SK-N-SH (cell line): ENCODE measurements at regions not wholly inside any gene's neighbourhood (a gene's known extent, or its start where the extent isn't known, plus 50 kb on each side); places are given as distances from the start of the nearest gene placed in this dataset.

Experiments
- CTCF ChIA-PET: fragments of 300-600, 350-600 bp; formaldehyde crosslinking; extraction: SDS; loops from one replicate; lab custom pipeline; 2021; lab: Yijun Ruan, JAX
- POLR2A ChIA-PET: fragments of 350-600 bp; sonication (Branson Sonifier 250); formaldehyde crosslinking; extraction: SDS; loops from one replicate; lab custom pipeline; 2020; ENCODE audit warnings: antibody characterized with exemption, inconsistent platforms; lab: Yijun Ruan, JAX
- DNase-seq: peaks from one replicate; pipeline ENCODE4 v3.0.0; 2012
- H2AFZ ChIP-seq: fragments of 200-600 bp; sonication (generic); 2 replicates; pipeline ENCODE4 v1.8.1; 2016; ENCODE audit warnings: antibody characterized with exemption, mild to moderate bottlenecking, low read depth
- H3F3A ChIP-seq: fragments of 200-600 bp; sonication (generic); replicated peaks from 2 replicates; pipeline ENCODE3; 2016; ENCODE audit warnings: antibody characterized with exemption, mild to moderate bottlenecking; ENCODE audit not compliant: insufficient read depth
- H3K27ac ChIP-seq, 2 experiments: fragments of 200-500 bp in 1 of 2; fragments of 200-600 bp in 1 of 2; sonication (Bioruptor generic) in 1 of 2; sonication (generic), shearing (Covaris generic) in 1 of 2; 2 replicates each; pipeline versions ENCODE4 v1.5.1 to v1.6.1; 2014 to 2016; ENCODE audit warnings: low read depth in 2 of 2, inconsistent platforms in 1 of 2, low read length in 1 of 2, mild to moderate bottlenecking in 1 of 2, mixed read lengths in 1 of 2
- H3K27me3 ChIP-seq: fragments of 200-600 bp; sonication (generic), shearing (Covaris generic); 2 replicates; pipeline ENCODE4 v1.6.1; 2016; ENCODE audit warnings: mixed run types; ENCODE audit not compliant: insufficient read depth
- H3K36me3 ChIP-seq, 2 experiments: fragments of 200-500 bp in 1 of 2; fragments of 200-600 bp in 1 of 2; sonication (Bioruptor generic) in 1 of 2; sonication (generic) in 1 of 2; replicated peaks in 1 of 2; 2 replicates each; pipeline versions ENCODE3 to v1.5.1; 2014 to 2016; ENCODE audit warnings: low read length in 1 of 2, mild to moderate bottlenecking in 1 of 2; ENCODE audit not compliant: insufficient read depth in 2 of 2, control insufficient read depth in 1 of 2
- H3K4me1 ChIP-seq, 2 experiments: fragments of 200-500 bp in 1 of 2; fragments of 200-600 bp in 1 of 2; sonication (Bioruptor generic) in 1 of 2; sonication (generic), shearing (Covaris generic) in 1 of 2; 2 replicates each; pipeline versions ENCODE4 v1.5.1 to v1.6.1; 2014 to 2016; ENCODE audit warnings: low read depth in 1 of 2, low read length in 1 of 2, mixed run types in 1 of 2; ENCODE audit not compliant: insufficient read depth in 2 of 2, control insufficient read depth in 1 of 2
- H3K4me2 ChIP-seq: fragments of 200-600 bp; sonication (generic), shearing (Covaris generic); 2 replicates; pipeline ENCODE4 v1.6.1; 2017; ENCODE audit warnings: mixed run types
- H3K4me3 ChIP-seq, 2 experiments: fragments of 200-500 bp in 1 of 2; fragments of 200-600 bp in 1 of 2; sonication (Bioruptor generic) in 1 of 2; sonication (generic), shearing (Covaris generic) in 1 of 2; 2 replicates each; pipeline versions ENCODE4 v1.5.1 to v1.8.1; 2014 to 2016; ENCODE audit warnings: low read depth in 2 of 2, inconsistent platforms in 1 of 2, low read length in 1 of 2, mild to moderate bottlenecking in 1 of 2, mixed read lengths in 1 of 2, moderate library complexity in 1 of 2
- H3K79me2 ChIP-seq: fragments of 200-600 bp; sonication (generic); 2 replicates; pipeline ENCODE4 v1.8.1; 2017; ENCODE audit warnings: mild to moderate bottlenecking; ENCODE audit not compliant: insufficient read depth
- H3K9ac ChIP-seq: fragments of 200-600 bp; sonication (generic); 2 replicates; pipeline ENCODE4 v1.6.1; 2017; ENCODE audit warnings: mixed run types
- H3K9me2 ChIP-seq: fragments of 200-600 bp; sonication (generic); 2 replicates; pipeline ENCODE4 v1.6.1; 2017; ENCODE audit warnings: mixed run types
- H3K9me3 ChIP-seq: fragments of 200-600 bp; sonication (generic); 2 replicates; pipeline ENCODE4 v1.6.1; 2017; ENCODE audit warnings: mixed run types, mild to moderate bottlenecking, moderate library complexity
- H4K20me1 ChIP-seq: fragments of 200-600 bp; sonication (generic); 2 replicates; pipeline ENCODE4 v1.6.1; 2017; ENCODE audit warnings: mild to moderate bottlenecking, mixed run types; ENCODE audit not compliant: insufficient read depth
- CTCF ChIP-seq: fragments of 200-600 bp; sonication (generic); IDR thresholded peaks from 2 replicates; pipeline ENCODE4 v1.6.1; 2017; ENCODE audit warnings: antibody characterized with exemption, mild to moderate bottlenecking, moderate library complexity
- ELF1 ChIP-seq: IDR thresholded peaks from 2 replicates; pipeline ENCODE4 v1.4.0; 2012
- EZH2phosphoT487 ChIP-seq: fragments of 200-600 bp; sonication (generic); IDR thresholded peaks from 2 replicates; pipeline ENCODE4 v1.6.1; 2017; ENCODE audit warnings: low read depth, mixed run types, mild to moderate bottlenecking, antibody characterized with exemption, moderate library complexity, borderline replicate concordance
- FOSL2 ChIP-seq: IDR thresholded peaks from 2 replicates; pipeline ENCODE4 v1.4.0; 2012; ENCODE audit warnings: low read depth, mild to moderate bottlenecking, moderate library complexity, borderline replicate concordance
- FOXJ3 ChIP-seq: sonication (generic); formaldehyde crosslinking; IDR thresholded peaks from 2 replicates; pipeline ENCODE4 v1.5.1; 2020; ENCODE audit warnings: mild to moderate bottlenecking, missing genetic modification reagents
- GATA2 ChIP-seq: sonication (generic); formaldehyde crosslinking; IDR thresholded peaks from 2 replicates; pipeline ENCODE4 v1.5.0; 2020; ENCODE audit warnings: mild to moderate bottlenecking, missing genetic modification reagents
- IRF3 ChIP-seq: fragments of 150-350 bp; IDR thresholded peaks from 2 replicates; pipeline ENCODE4 v1.6.1; 2016; ENCODE audit warnings: mild to moderate bottlenecking, low read depth, low read length
- JUND ChIP-seq: IDR thresholded peaks from 2 replicates; pipeline ENCODE4 v1.4.0; 2012
- MAX ChIP-seq: IDR thresholded peaks from 2 replicates; pipeline ENCODE4 v1.4.0; 2012; ENCODE audit warnings: low read depth
- NFIC ChIP-seq: IDR thresholded peaks from 2 replicates; pipeline ENCODE4 v1.4.0; 2012; ENCODE audit warnings: borderline replicate concordance
- NRF1 ChIP-seq: IDR thresholded peaks from 2 replicates; pipeline ENCODE4 v1.6.1; 2012; ENCODE audit warnings: low read depth, mild to moderate bottlenecking, low read length
- RCOR1 ChIP-seq: fragments of 150-350 bp; IDR thresholded peaks from 2 replicates; pipeline ENCODE4 v1.6.1; 2017; ENCODE audit warnings: antibody characterized with exemption, low read length
- RFX5 ChIP-seq: IDR thresholded peaks from 2 replicates; pipeline ENCODE4 v1.6.1; 2012; ENCODE audit warnings: mild to moderate bottlenecking, improper control_type of control experiment, low read length
- TCF12 ChIP-seq: IDR thresholded peaks from 2 replicates; pipeline ENCODE4 v1.4.0; 2012
- USF1 ChIP-seq: IDR thresholded peaks from 2 replicates; pipeline ENCODE4 v1.4.0; 2012; ENCODE audit warnings: low read depth, borderline replicate concordance
- YY1 ChIP-seq: IDR thresholded peaks from 2 replicates; pipeline ENCODE4 v1.4.0; 2012; ENCODE audit warnings: low read depth, mild to moderate bottlenecking
- ZBTB33 ChIP-seq: IDR thresholded peaks from 2 replicates; pipeline ENCODE4 v1.4.0; 2012; ENCODE audit warnings: low read depth, borderline replicate concordance
- WGBS: methylation state at CpG from one replicate; pipeline ENCODE4 v1.1.6; 2017; ENCODE audit warnings: low lambda C conversion rate; 5-methylcytosine and 5-hydroxymethylcytosine counted together

- TF ChIP-seq EZH2phosphoT487 (no peak), NFIC (no peak), TCF12 (no peak), RCOR1 (no peak)
- TF ChIP-seq, all 33 proteins: peak for 0
Measured at GRCh38 chr2:239463541-239464165, 62.8 kb upstream of the HDAC4 start (continued).

- H2AFZ ChIP-seq = no peak overlapping the region
- peaks cover 0 to 12% of the 10 kb centered on the region in 2 experiments; a peak in 1 of 4 replicates for H3K4me1 ChIP-seq
- H3K27ac ChIP-seq = no peak overlapping the region
- H3K9me2 ChIP-seq = no peaks in the 10 kb centered on the region
- no peak for TF ChIP-seq USF1
- H3K27me3 ChIP-seq = no peaks in the 10 kb centered on the region
- H3F3A ChIP-seq = no peaks in the 10 kb centered on the region
- H3K9me3 ChIP-seq = no peaks in the 10 kb centered on the region
- H3K9ac ChIP-seq = no peak overlapping the region
- ChIA-PET CTCF (interaction anchor here (0.6 kb wide), 1 partner anchor 38 kb away, joined by 3 read pairs; no protein-coding TSS in a partner anchor), POLR2A (no interaction called here)
- no peaks in the 10 kb centered on the region for H4K20me1 ChIP-seq
- DNase-seq = no peak
- no peak overlapping the region for H3K4me2 ChIP-seq
- no peak overlapping the region for H3K4me3 ChIP-seq
- no peaks in the 10 kb centered on the region for H3K79me2 ChIP-seq
- H3K36me3 ChIP-seq = no peaks in the 10 kb centered on the region
- WGBS = 36% methylated on average over 3 of the region's 19 CpGs
Measured at GRCh38 chr2:239462671-239463506, 62.1 kb upstream of the HDAC4 start.

GRCh38 chr2:239462191-239462515 lies 61.3 kb upstream of the HDAC4 start:
- no peaks in the 10 kb centered on the region for H3F3A ChIP-seq
- no peak overlapping the region for H3K9ac ChIP-seq
- H3K4me1 ChIP-seq = peaks cover 0 to 12% of the 10 kb centered on the region in 2 experiments; a peak in 1 of 4 replicates
- H3K27me3 ChIP-seq = no peaks in the 10 kb centered on the region
- no peaks in the 10 kb centered on the region for H3K36me3 ChIP-seq
- H3K9me2 ChIP-seq = no peaks in the 10 kb centered on the region
- WGBS = 73% methylated on average over 3 of the region's 7 CpGs
- no peak overlapping the region for H3K4me3 ChIP-seq
- no peak overlapping the region for H2AFZ ChIP-seq
- no peak overlapping the region for H3K27ac ChIP-seq
- H4K20me1 ChIP-seq = no peaks in the 10 kb centered on the region
- DNase-seq = no peak
- ChIA-PET POLR2A (no interaction called here), CTCF (interaction anchor here (0.7 kb wide), 1 partner anchor 22 kb away, joined by 3 read pairs; no protein-coding TSS in a partner anchor)
- H3K79me2 ChIP-seq = no peaks in the 10 kb centered on the region
- no peak for TF ChIP-seq CTCF
- TF ChIP-seq MAX = no peak
- no peak for TF ChIP-seq YY1
- TF ChIP-seq FOSL2 = no peak
- TF ChIP-seq IRF3 = no peak
- no peak for TF ChIP-seq ZBTB33
- no peak for TF ChIP-seq ELF1
- no peak for TF ChIP-seq USF1
- TF ChIP-seq NFIC = no peak
- TF ChIP-seq RCOR1 = no peak
- TF ChIP-seq EZH2phosphoT487 = no peak
- TF ChIP-seq RFX5 = no peak
- TF ChIP-seq GATA2 (CRISPR knock-in tag) = no peak
- TF ChIP-seq TCF12 = no peak
- TF ChIP-seq JUND = no peak
- no peak for TF ChIP-seq NRF1
- TF ChIP-seq FOXJ3 (CRISPR knock-in tag) = no peak
- H3K9me3 ChIP-seq = no peaks in the 10 kb centered on the region
- H3K4me2 ChIP-seq = no peak overlapping the region
